GM21423 (cell line): ENCODE measurements at regions not wholly inside any gene's neighbourhood (a gene's known extent, or its start where the extent isn't known, plus 50 kb on each side); places are given as distances from the start of the nearest gene placed in this dataset.

ENCODE experiments used
- ATAC-seq: cut with Tn5 transposase; IDR thresholded peaks from one replicate; pipeline ENCODE4 v1.9.1; 2021; ENCODE audit warnings: mild to moderate bottlenecking, moderate library complexity; ENCODE audit not compliant: unreplicated experiment

GRCh38 chr16:59305850-59306249 lies 571.7 kb upstream of the GOT2 start:
- ATAC-seq, result no peak

DNA sequence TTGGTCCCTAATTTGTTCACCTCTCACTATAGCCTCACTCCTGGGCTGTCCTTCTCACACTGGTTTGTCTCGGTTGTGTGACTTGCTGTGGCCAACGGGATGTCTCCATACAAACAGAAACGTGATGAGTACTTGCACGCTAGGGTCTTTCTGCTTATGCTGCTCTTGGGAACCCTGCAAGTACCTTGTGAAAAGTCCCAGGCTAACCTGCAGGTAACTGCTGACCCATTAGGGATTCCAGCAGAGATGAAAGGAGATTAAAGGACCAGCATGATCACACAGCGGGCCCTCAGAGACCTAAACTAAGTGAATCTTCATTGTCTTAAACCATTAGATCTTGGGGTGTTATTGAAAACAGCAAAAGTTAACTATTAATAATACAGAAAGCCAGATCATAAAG lies 562.8 kb upstream of the GOT2 start:
- no peak for ATAC-seq

DNA sequence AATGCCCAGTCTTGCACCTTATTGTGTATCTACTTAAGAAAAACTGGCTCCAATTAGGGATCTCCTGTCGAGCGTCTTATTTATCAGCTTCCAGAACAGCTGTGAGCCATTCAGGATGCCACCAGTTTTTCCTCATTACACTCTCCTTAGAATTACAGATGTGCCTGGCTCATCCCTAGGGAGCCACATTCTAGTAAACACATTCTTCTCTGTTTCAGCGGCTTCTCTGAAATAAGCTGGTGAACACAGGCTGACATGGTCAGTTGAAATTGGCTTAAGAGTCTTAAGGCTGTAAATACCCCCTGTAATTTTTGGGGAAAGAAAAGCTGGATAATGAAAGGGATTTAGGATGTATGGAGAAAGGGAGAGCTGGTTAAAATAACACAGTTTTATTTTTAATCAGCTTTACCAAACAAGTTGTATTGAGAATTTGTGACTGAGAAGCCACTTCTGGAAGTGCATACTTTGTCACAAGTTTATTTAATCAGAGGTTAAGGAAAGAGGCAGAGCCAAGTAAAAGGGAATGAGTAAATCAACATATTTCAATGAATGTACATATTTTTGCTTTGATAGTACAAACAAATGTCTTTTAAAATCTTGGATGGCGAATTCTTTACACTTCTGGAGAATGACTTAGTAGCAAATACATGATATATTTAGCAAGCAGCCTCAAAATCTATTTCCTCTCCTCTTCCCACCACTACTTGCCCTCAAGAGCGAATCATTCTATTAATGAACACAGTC lies 562.0 kb upstream of the GOT2 start:
- ATAC-seq, result no peak

- ATAC-seq, result no peak
Measured at GRCh38 chr16:59295474-59295873, 561.4 kb upstream of the GOT2 start.

DNA sequence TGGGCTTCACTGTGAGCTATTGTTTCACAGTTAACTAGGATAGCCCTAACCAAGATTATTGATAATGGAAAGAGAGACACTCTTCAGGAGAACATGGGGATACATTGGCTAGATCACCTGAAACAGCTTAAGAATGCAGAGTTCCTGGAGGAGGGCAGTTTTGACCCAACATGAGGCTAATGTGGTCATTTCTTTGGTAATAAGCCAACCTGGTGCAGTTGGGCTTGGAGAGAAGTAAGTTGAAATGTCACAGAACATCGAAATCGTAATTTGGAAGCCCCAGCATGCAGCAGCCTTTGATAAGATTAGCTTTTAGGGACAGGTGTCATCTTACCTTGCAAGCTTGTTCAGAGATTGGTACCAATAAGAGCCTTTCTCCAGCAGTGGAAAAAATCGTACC lies 556.6 kb upstream of the GOT2 start:
- ATAC-seq, result no peak

GRCh38 chr16:59289151-59289550 lies 555.0 kb upstream of the GOT2 start:
- no peak for ATAC-seq

- no peak for ATAC-seq
Measured at GRCh38 chr16:59274141-59274540, 540.0 kb upstream of the GOT2 start.

DNA sequence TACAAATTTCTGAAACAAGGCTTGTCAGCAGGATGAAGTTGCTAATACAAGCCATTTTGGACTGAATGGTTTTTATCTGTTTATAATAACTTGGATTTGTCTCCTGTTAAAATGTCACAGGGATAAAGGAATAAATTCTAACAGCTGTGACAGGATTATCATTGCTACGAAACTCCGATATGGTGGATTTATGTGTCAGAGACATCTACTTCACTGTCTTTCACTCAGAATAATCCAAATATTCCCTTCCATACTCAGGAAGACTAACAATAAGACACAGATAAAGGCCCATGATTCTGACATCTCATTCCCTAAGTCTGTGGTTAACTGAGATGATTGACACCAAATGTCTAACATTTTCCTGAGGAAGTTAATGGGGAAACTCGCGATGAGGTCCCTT lies 529.8 kb upstream of the GOT2 start:
- no peak for ATAC-seq

- no peak for ATAC-seq
Measured at GRCh38 chr16:59260892-59261291, 526.8 kb upstream of the GOT2 start.

DNA sequence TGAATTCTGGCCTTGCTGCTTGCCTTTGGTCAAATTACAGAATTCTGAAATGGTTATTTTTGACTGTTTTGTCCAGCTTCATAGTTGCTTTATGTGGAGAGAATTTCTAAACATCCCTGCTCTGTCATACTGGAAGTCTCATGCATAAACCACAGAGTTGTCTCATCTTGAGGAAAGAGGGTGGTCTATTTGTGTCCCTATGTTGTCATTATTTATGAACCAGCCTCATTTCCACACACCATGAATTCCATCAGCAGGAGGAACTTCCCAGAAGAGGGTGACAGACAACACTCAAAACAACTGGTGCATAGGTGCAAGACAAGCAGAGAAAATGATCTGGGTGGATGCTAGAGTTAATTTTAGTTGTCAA lies 525.8 kb upstream of the GOT2 start:
- ATAC-seq, result no peak

DNA sequence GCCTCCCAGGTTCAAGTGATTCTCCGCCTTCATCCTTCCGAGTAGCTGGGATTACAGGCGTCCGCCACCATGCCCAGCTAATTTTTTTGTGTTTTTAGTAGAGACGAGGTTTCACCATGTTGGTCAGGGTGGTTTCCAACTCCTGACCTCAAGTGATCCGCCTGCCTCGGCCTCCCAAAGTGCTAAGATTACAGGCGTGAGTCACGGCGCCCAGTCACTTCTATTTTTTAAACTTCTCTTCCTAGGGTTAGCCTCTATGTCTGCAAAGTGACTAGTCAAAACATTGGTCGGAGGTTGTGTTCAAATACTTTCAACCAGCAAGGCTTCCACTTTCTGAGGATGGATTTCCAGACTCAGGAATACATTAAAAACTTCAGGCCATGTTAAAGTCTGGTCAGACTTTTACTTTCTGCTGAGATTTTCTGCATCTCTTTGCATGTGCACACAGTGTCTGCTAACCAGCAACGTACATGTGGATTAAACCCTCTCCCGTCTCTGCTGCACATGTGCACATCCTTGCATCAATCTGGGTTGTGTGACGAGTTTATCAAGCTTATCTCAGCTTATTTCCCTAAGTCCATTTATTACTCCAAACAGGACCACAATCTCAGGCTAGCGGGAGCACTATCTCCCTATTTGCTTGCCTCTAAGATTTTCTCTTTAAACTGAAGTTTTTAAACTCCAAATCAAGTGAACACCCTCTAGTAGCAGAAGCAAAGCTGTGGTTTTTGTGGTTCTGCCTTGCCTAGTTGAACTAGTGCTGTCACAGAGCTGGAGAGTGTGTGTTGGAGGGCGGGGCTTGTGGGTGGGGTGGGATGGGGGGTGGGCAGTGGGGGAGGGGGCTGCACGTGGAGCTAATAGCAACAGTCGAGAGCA lies 525.2 kb upstream of the GOT2 start:
- no peak for ATAC-seq

- no peak for ATAC-seq
Measured at GRCh38 chr16:59252317-59252716, 518.2 kb upstream of the GOT2 start.

GRCh38 chr16:59249011-59249410 lies 514.9 kb upstream of the GOT2 start:
- ATAC-seq, result no peak

GRCh38 chr16:59242556-59242955 lies 508.4 kb upstream of the GOT2 start:
- ATAC-seq, result no peak

GRCh38 chr16:59238246-59238645 lies 504.1 kb upstream of the GOT2 start:
- no peak for ATAC-seq

DNA sequence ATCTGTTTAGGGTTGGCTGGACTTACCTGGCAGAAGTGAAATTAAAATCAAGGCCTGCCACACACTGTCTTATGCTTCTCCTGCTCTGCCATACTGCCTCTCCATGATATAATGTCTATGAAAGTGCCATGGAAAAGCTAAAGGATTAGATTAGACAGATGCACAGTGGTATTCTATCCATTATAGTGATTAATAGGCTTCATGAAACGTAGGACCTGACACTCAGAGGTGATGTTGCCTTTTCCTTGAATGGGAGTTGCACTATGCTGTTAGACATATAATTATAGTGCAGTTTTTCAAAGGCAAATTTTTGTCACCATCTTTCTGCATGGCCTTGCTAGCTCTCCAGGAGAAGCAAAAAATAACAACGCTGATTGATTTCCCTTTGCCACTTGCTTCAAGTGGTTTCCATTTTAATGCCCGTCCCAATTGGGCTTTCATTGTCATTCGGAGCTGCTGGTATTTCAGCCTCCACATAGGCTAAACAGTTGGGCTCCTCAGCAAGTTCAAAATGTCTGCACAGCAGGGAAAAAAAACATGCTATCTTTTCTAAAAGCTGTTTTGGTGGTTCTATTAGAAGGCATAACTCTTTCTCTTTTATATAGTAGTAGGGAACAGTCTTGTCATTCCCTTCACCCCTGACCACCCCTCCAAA lies 502.8 kb upstream of the GOT2 start:
- ATAC-seq, result no peak

DNA sequence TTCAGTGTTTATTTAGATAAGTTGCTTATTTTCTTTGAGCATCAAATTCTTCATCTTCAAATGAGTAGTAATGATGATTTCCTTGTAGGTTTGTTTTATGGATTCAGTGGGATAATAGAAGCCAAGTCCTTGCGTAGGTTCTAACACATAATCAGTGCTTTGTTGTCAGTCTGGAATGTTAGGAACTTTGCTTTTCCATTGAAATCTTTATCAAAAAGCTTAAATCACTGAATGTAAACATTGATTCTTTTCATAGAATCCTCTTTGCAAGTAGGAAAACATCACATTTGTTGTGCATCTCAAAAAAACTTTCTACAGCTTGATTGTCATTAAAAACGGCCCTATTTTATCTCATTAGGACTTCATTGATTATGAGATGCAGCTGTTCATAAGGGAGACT lies 490.3 kb upstream of the GOT2 start:
- no peak for ATAC-seq

DNA sequence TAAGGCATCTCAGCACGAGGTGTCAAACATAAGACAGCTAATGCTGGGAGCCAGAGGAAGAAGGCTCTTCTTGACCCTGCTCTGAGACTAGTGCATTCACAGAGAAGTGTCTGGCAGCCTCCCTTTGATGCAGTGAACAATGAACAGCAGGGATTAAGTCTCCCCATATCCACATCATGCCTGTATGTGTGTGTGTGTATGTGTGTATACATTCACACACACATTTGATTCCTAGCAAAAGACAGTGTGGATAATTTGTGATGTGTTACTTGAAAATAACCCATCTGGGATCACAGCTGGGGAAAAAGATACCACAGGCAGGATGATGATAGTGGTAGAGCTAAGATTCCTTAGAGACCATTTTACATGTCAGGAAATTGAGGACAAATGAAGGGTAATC lies 485.9 kb upstream of the GOT2 start:
- ATAC-seq, result no peak

DNA sequence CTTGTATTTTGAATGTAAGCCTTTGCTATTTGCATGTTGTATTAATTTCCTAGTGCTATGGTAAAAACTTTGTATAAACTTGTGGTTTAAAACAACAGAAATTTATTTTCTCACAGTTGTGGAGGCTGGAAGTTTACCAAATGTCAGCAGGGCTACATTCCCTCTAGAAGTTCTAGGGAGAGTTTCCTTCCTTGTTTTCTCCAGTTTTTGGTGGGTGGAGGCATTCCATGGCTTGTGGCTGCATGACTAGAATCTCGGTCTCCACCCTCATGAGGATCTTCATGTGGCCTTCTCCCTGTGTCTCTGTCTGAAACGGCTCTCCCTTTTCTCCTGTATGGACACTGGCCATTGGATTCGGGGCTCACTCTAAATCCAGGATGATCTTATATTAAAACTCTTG lies 482.2 kb upstream of the GOT2 start:
- ATAC-seq, result no peak

DNA sequence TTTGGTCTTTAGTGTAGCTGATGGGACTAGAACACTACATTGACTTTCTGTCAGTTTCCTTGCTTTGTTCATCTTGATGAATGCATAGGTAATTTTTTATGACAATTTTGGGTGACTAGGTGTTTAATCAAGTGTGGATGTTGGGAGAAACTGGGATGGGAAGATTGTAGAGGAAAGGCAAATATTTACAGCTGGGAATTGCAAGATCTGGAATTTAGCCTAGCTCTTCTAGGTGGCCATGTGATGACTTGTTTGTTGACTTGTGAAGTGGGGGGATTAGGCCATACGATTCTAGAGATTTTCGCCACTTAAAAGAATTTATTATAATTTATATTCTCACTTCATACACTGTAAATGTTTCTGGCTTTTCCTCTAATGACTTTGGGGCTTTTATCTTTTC lies 480.3 kb upstream of the GOT2 start:
- no peak for ATAC-seq

GRCh38 chr16:59213952-59214351 lies 479.8 kb upstream of the GOT2 start:
- ATAC-seq, result no peak

DNA sequence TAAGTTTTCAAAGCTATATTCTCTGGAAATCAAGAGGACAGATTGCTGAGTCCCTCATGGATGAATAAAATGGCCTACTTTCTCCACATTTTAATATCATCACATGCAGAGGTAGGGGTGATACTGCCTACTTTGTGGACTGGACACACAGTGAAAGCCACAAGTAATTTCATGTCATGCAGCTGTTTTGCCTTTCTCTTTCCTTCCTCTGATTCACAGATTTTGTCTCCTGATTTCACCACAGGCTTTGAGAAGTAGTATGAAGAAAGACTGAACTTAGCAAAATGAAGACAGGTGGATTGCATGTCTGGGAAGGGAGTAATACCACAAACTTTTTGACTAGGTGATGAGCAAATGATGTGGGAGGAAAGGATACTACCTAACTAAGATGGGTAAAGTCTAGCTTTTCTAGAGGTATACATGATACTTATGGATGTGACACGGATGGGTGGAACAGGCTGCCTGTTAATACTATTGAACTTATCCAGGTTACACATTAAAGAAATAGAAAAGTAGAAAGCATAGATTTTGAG lies 478.4 kb upstream of the GOT2 start:
- ATAC-seq, result no peak
